ENCODE measurements at regions not wholly inside any gene's neighbourhood (a gene's known extent, or its start where the extent isn't known, plus 50 kb on each side); places are given as distances from the start of the nearest gene placed in this dataset.

- TF ChIP-seq EZH2 (IDR thresholded peaks at IDR 0.05; ENCODE audit: insufficient read depth, poor library complexity, severe bottlenecking) (no peak), EZH2phosphoT487 (IDR thresholded peaks at IDR 0.05; ENCODE audit: insufficient read depth, low read depth) (no peak)
Measured at GRCh38 chr9:115285836-115286235, 167.9 kb upstream of the TNC start.
